Right hindlimb (tissue), 1 donor: ENCODE measurements at regions not wholly inside any gene's neighbourhood (a gene's known extent, or its start where the extent isn't known, plus 50 kb on each side); places are given as distances from the start of the nearest gene placed in this dataset.
A peak's percentile ranks its signal among the peaks of the same experiment; 100 is the strongest.
"Not testable (repeated sequence)": the region's sequence is repeated elsewhere in the genome, so short reads cannot be mapped to it uniquely, and the experiment has no call there.

ENCODE experiments used
- DNase-seq: peaks from one replicate; pipeline ENCODE4 v3.0.0-alpha.2; 2018

DNA sequence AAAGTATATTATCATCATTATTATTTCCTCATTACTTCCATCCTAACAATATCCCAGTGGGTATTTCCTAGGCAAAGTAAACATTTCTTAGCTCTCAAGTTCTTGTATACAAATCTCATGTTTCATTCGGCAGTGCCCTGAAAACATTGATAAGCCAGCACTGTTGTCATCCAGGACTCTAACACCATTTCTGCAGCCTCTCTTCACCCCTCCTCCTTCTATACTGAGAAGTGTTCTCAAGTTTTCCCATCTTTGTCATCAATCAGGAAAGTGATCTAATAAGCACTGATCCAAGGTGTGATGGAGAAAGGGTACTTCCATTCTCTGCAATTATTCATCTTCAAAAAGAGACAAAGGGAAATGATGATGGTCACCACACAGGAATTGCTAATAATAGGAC, 168.4 kb upstream of the CCDC54 start:
- DNase-seq: no peak

DNA sequence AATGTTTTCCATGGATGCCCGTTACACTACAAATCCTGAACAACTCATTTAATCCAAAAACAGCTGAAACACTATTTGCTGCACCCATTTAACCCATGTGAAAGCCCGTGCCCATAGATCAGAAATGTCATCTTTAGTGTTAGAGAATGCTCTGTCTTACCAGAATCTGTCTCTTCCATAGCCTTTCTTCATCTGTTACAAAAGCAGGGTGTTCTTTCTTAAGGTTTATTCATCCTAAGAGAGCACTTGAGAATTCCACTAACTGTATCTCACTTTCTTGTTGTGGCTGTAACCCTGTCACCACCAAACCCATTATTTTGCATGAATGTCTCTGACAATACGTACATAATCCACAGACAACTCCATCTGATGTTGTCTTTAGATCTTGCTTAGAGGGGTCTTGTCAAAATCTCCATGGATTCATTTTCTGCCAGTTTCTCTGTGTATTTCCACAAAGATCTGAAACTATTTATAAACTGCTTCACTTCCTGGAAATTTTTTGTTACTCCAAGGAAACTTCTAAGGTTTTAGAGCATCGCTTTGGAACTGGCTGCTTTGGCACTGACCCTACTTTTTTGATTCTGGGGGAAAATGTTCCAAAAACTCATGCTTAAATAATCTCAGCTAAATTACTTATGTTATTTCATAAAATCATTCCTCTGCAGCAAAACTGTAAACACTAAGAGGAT, 167.8 kb upstream of the CCDC54 start:
- DNase-seq: no peak

DNA sequence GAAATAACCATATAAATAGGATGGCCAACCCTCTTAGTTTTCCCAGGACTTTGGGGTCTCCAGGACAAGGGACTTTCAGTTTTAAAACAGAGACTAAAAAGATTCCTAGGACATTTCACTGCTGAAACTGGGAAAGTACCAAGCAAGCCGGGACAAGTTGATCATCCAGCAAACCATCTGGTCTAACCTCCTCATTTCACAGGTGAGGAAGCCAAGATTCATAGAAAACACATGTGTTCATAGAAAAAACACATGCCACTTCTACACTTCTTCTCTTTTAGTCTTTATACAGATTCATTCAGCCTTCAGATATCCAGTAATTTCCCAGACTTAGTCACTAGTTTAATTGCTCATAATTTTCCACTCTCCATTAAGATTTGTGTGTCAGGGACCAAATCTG, 165.6 kb upstream of the CCDC54 start:
- no peak for DNase-seq

DNA sequence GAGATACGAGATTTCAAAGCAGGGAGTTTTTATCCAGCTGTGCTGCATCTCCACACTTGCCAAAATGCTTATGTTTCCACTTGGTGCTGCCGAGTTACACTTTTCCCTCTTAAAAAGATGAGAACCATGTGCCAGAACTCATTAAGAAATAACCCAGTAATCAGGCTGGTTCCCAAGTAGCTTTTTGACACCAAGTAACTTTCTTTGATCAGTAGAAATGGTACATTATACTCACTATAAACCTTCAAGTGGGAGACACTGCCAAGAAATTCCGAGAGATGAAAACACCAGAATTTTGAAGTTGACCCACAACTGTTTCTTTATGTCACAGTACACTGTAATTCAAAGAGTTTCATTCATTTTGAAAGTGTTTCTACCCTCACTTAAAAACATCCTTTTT, 164.6 kb upstream of the CCDC54 start:
- DNase-seq: no peak

DNA sequence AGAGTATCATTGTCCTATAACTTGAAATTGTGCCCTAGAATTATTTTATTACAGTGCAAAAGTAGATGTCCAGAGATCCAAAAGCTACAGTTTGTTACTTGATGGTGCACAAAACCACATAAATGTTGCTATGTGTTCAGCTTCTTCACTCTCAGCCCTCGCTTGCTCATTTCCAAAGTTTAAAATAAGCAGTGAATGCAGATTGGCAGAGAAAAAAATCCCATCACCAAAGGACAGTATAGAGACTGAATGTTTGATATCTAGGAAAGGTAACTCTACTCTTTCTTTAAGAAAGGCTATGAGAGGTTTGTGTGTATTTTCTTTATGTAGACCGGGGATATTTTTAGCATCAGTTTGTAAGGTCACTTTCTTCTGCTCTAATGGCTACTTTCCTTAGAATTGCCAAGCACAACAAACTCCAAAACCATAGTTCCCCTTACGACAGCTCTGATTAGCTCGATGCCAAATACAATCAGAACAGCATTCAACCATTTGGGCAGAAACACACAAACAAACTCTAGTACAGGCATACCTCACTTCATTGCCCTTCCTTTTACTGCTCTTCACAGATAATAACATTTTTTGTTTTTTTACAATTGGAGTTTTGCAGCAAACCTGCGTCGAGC, 164.1 kb upstream of the CCDC54 start:
- DNase-seq: no peak

DNA sequence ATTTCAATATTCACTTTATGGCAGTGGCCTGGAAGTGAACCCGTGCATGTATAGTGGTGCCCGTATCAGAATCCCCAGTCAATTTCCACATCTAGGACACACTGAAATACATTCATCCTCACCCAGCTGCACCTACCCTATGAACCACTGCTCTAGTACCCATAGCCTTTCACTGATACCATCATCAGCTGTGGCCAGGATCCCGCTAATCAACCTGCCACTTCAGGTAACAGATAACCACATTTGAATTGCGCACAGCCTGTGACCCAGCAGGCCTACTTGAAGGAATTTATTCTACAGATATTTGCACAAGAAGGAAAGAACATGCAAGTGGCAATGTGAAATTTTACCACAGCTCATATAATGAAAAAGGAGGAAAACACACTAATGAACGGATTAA, 161.0 kb upstream of the CCDC54 start:
- no peak for DNase-seq

DNA sequence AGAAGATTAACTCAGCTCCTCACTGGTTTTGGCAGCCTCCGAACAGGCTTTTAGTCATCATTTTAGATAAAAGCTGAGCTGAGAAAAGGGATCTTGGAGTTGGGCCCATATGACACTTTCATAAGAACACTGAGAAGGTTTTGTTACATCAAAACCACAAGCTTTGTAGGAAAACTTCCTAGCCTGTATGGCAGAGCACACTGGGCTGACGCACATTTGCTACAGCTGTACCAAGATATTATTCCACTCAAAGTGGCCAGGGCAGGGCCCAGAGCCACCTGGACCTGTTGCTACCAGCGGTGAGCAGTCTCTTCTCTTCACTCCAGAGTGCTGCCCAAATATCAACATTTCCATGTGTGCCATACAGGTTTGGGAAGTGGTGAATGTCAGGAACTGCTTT, 160.5 kb upstream of the CCDC54 start:
- no peak for DNase-seq

DNA sequence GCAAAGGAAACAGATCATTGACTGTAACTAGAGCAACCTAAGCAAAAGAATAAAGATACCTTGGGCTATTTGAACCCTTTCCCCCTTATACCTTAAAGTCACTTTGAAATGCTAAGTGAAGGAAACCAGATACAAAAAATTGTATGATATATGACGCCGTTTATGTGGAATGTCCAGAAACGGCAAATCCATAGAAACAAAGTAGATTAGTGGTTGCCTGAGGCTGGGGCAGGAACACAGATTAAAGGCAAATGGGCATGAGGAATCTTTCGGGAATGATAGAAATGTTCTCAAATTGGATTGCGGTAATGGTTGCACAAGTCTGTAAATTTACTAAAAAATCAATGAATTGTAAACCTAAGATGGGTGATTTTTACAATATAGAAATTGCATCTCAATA, 160.1 kb upstream of the CCDC54 start:
- DNase-seq: no peak

DNA sequence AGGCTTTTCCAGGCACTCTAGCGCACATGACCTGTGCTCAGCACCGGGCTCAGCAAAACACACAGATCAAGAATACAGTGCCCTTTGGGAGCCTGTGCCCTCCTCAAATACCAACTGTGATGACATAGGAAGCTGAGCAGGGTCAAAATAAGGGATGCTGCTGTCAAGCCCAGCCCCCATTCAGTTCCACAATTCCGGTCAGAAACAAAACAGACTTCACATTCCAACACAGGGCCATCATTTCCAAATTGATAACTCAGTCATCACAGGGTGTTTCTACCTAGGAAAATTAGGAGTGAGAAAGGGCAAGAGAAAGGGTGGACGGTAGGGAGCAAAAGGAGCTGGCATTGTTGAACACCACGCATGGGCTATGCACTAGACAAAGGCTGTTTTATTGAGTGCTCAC, 158.4 kb upstream of the CCDC54 start:
- DNase-seq: no peak

DNA sequence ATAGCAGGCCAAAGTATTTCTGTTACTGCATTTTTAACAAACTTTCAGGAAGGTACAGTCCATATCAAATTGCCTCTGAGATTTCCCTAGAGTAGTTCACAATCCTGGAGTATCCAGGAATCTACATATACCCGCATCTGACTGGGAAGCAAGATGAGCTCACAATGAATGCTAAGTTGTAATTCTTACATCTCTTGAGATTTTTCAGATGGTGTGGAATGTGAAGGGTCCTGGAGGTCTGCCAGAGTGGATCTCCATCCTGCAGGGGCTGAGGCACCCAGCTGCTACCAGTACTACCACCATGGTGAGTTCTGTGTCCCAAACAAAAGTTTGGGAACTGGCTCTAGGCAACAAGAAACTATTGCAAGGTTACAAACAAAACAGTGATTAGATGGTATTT, 156.7 kb upstream of the CCDC54 start:
- DNase-seq: no peak

DNA sequence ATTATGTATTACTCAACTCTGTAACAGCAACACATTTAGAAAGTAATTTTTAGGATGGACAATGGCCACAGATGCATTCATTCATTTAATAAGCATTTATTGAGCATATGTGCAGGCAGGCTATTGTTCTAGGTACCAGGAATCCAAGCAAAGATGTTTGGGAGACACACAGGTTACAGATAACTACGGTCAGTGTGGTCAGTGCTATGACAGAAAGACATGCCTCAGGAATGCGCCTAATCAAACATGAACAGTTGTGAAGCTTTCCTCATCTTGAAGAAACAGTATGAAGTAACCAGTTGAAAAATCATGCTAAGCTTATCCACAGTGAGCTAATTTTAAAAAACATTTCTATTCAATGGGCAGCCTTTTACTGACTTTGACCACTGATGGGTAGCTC, 155.4 kb upstream of the CCDC54 start:
- DNase-seq: no peak

DNA sequence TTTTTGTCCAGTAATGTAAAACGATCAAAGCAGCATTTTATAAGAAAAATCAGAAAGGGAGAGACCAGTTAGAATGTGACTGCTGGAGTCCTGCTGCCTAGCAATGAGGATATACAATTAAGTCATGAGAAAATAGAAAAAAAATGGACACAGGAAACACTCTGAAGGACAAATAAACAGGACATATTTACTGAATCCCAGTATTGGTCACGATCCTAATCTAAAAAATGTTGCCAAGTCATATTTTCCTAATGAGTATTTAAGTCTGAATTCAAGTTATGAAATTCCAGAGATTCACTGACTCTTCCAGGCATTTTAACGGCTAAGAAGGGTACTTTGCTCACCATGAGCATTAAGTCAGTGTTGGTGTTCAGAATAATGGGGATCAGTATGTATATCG, 154.3 kb upstream of the CCDC54 start:
- no peak for DNase-seq

DNA sequence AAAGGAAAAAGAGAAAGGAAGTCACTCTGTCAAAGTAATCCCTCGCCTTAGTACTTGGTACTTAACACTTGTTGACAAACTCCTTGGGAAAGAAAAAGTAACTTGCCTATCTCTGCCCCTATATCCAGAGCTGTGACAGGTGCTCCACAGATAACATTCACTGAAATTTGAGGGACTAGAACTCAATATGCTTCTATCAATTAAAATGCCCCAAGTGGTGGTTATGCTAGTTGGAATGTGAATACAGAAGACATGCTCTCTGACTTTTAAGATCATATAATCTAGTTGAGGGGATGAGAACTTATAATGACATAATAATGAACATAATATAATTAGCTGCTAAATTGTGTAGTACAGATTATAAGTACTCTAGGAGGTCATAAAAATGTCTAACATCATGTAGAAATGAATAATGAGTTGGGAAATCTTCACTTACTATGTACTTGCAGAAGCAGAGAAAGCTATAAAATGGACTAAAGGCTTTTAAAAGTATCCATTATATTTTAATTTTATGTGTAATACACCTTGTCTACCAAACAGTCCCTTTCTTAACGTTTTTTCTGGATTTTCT, 153.1 kb upstream of the CCDC54 start:
- no peak for DNase-seq

DNA sequence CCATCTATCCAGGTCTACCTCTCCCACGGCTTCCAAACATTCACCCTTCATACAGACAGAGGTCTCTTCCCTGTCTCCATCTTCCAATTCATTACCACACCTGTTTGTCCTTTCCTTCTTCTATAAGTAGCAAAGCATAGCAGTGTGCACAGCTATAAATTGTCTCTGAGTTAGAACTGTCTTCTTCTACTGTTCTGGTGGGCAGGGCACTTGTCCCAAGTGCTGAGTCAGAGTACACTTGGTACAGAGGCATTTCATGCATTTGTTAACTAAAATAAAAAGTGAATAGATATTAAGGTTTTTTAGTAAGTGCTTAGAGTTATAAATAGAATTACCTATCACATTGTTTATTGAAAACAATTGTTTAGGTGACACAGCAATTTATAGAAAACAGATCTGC, 150.1 kb upstream of the CCDC54 start:
- no peak for DNase-seq

DNA sequence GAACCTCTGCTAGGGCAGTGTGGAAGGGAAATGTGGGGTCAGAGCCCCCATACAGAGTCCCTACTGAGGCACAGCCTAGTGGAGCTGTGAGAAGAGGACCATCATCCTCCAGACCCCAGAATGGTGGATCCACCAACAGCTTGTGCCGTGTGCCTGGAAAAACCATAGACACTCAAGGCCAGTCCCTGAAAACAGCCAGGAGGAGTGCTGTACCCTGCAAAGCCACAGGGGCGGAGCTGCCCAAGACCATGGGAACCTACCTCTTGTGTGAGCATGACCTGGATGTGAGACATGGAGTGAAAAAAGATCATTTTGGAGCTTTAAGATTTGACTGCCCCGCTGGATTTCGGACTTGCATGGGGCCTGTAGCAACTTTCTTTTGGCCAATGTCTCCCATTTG, 143.4 kb upstream of the CCDC54 start:
- DNase-seq: not testable (repeated sequence)

DNA sequence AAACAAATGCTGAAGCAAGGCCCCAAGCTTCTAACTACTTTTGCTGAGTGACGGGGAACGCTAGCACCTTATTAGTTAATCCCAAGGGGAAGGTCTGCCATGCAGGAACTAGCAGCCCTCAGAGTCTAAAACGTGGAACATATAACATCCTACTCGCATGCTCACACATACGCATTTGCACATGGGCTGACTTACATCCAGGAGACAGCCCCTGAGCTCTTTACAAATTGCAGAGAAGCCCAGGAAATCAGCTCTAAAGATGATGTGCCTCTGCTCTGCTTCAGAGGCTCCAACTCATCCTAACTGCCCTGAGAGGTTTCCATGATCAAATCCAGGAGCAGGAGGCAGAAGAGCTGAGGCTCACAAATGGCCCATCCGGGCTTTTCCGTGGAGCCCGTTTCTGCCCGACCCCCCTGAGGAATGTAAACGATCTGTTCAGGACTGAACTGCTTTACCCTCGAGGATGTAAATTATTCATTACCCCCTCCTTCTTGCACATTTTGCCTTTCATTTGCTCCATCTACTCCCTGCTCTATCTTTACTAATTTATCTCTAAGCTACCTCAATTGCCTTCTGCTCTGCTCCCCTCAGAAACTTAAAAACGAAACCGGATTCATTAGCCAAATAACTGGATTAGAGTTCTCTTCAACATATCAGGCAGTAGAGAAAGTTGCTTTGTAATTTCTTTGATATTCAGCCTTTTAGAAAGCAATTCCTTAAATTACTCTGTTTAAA, 141.9 kb upstream of the CCDC54 start:
- no peak for DNase-seq

DNA sequence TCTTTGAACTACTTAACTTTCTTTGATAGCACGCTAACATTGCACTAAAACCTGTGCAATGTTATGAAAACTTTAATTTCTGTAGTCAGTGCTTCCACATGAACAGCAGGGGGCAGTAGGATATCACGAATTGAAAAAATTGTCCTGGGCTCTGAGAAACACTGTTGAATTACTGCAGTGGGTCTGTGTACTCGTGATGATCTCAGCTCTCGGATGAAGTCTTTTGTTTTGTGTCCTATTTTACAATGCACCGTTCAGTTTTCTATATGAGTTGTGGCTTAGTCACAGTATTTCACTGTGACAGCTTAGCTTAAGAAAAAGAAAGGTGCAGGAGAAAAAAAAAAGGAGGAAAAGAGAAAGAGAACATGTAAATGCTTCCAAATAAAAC, 141.3 kb upstream of the CCDC54 start:
- DNase-seq: peak; percentile 77

DNA sequence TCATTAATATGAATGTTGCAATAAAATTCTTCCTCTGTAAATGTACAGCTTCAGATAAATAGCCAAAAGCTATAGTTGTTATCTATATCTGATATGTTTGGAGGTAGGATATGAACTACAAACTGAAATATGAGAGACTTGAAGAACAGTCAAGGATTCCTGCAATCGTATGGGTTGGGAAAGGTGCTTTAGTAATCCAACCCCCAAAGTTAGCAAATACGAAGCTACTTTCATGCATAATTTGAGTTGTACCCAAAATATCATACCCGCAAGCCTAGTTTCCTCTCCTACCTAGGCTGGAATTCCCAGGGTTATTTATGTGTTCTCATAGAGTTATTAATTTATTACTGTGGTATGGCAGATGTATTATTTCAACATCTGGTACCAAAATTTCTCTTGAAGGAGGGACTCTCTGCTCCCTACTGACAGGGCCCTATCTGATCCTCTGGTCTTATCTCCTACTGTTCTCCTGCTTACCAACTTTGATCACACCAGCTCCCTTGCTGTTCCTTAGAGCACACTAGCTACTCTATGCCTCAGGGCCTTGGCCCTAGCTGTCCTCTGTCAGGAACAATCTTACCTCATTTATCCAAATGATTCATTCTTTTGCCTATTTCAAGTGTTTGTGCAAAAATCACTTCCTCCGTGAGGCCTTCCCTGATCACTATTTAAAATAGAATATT, 140.4 kb upstream of the CCDC54 start:
- DNase-seq: no peak

DNA sequence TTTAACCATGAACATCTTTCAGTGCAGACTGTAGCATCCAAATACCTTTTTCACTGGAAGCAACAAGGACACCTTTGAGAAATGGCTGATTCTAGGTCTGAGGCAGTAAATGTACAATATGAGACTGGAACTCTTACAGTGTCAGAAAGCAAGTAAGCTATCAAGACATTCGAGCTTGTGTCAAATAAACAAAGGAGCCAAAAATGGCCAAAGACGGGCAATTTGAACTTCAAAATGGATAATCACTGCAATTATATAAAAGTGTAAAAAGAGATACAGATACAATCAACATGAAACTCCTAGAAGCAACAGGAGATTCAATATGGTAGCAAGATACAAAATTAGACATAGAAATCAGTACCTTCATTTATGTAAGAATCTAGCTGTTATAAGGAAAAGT, 138.5 kb upstream of the CCDC54 start:
- no peak for DNase-seq

DNA sequence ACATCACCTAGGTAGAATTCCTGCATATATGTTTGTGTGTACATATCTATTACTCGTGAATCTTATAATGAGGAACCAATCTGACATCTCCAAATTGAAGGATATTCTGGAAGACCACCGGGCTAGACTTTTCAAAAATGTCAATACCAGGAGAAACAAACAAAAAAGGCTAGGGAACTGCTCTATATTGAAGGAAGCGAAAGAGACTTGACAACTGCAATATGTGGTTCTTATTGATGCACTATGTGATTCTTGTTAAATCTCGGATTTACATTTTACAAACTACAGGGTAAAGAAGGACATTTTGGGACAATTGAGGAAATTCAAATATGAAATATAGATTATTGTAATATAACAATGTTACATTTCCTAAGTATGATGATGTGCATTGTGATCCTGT, 137.5 kb upstream of the CCDC54 start:
- no peak for DNase-seq

DNA sequence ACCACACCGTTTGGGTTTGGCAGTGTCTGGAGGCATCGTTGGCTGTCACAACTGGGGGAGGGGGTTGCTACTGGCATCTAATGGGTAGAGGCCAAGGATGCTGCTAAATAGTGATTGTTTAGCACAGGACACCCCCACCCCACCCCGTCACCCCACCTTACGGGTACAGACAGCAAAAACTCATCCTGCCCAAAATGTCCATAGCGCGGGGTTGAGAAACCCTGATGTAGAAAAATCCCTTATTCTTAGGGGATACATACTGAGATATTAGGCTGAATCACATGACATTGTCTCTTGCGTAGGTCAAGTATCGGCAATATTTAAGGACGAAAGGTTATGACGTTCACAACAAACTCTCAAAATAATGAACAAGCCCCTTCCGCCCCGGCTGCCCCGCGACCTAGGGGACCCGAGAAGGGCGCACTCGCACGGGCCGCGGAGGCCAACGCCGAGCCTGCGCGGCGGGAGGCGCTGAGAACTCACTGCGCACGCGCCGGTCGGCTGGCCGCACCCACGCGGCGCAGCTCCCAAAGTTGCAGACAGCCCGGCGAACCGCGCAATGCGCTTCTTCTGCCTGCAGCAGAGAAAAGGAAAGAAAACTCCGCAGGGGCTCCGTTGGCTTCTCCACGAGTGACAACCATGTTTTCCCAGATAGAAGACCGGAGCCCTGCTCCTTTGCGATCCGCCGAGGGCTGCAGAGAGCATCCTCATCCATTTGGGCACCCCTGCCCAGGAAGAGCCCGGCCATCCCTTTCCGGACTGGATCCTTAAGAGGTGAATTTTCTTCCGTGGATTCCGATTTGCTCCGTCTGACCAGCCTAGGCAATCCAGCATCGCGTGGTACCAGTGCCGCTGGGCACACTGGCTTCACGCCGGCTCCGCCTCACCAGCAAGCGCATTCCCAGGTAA, 136.8 kb upstream of the CCDC54 start:
- DNase-seq: peak; percentile 88

DNA sequence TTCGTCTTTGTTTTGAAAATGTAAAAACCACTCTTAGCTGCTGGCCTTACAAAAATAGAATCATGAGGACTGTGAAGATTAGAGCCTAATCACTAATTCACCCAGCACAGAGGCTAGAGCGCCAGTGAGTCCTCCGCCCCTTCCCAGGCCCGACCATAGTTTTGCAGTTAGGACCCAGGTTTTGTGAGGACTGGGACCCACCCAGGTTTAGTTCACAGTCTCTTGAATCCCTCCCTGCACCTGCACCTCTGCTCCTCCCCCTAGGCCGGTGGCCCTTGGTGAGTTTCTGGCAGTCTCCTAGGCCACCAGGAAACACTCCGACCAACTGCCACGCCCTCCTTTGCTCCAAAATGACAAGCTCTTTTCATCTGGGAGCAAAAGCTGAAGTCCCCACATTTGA, 136.0 kb upstream of the CCDC54 start:
- peak; percentile 69 for DNase-seq
